Activated CD4-positive, alpha-beta T cell treated with anti-CD3 and anti-CD28 coated beads, Interleukin-10, Interleukin-2, amounts not matched to agents 100 ng/mL and 50 ng/mL, durations not matched to agents 16 hours and 8 hours (primary cell): ENCODE measurements at regions not wholly inside any gene's neighbourhood (a gene's known extent, or its start where the extent isn't known, plus 50 kb on each side); places are given as distances from the start of the nearest gene placed in this dataset.
"Not testable (repeated sequence)": the region's sequence is repeated elsewhere in the genome, so short reads cannot be mapped to it uniquely, and the experiment has no call there.

ENCODE experiments used
- DNase-seq: peaks from one replicate; pipeline ENCODE4 v3.0.0-alpha.2; 2020

DNA sequence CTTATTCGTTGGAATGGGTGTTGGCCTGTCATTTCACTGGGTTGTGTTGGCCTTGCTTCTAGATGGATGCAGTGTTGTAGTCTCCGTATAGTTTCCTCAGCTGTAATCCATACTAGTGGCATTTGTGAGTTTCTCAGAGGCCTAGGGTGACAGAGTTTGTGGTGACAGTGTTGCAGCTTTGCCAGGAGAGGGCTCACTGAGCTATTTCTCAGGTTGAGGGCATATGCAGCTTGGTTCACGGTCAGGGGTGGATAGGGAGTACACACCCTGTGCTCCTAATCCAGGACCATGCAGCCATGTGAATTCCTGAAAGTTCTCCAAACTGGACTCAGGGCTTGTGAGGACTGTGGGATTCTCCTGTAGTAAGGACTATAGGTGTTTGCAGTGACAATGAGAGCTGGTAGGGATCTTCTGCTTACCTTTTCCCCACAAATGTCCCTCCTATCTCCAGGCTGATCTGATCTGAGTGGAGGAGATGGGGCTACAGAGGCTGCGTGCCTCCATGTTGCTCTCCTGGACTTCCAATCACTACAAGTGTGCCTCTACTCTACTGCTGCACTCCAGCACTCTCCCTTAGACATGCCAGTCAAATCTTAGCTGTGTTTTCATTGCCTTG lies 229.0 kb downstream of the STK31 start:
- DNase-seq, result peak; percentile 39

DNA sequence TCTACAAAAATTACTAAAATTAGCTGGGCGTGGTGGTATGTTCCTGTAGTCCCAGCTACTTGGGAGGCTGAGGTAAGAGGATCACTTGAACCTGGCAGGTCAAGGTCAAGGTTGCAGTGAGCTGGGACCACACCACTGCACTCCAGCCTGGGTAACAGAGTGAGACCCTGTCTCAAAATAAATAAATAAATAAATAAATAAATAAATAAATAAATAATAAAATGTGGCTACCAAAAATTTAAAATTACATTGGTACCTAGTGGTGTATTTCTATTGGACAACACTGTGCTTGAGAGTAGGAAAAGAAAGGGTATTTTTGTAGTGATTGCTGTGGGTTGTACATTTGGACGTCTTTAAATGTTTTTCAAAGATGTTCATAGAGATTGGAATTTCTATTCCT lies 229.7 kb downstream of the STK31 start:
- DNase-seq, result not testable (repeated sequence)

DNA sequence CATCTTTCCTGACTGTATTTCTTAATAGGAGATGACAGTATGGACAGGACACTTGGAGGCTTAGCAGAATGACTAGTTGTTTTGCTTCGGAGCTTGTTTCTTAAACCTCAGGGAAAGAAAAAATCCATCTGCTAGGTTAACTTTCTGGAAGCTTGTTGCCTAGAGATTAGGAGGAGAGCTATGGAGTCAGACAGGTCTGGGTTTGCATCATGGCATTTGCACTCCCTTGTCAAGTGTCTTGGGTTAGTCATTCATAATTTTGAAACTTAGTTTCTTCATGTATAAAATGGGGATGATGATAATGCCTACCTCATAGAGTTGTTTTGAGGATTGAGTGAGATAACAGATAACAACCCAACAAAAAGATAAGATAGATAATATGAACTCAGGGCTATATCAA lies 231.5 kb downstream of the STK31 start:
- DNase-seq, result no peak

DNA sequence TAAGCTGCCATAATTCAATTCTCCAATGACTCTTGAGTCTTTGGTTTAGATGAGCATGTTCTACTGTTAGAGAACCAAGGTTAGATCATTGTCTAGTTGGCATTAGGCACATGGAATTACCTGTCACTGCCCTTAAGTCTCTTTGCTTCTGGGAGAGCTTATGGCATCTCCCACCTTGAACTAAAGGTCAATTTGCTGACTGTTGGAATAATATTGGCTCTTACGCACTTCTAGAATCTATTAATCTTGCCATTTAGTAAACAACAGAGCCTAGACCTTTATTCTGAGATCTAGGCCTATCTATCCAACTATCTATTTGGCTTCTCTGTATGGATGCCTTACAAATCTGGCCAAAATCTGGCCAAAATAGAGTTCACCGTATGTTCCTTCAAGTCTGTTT lies 232.0 kb downstream of the STK31 start:
- DNase-seq, result no peak

DNA sequence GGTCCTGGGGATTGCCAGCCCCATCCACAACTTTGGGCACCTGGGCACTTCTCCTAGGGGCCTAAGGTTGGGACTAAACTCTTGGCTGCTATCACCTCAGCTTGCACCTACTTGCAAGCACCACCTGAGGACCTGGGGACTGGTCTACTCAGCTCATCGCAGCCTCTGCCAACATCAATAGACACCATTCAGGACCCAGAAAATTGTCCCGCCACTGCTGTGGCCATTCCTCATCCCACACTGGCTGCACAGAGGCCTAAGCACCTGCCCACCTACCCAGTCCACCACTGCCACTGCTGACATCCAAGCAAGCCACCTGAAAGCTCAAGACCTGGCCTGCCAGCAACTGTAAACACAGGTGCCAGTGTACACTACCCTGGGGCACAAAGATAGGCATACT lies 234.1 kb downstream of the STK31 start:
- no peak for DNase-seq

DNA sequence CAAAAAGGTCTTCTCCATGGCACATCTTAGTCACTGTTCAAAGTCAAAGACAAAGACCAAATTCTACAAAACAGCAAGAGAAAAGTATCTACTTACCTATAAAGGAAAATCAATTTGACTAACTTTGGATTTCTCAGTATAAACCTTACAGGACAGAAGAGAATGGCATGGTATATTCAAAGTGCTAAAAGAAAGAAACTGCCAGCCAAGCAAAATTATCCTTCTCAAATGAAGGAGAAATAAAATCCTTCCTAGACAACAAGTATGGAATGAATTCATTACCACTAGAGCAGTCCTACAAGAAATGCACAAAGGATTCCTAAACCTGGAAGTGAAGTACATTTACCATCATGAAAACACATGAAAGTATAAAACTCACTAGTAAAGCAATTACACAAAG lies 235.5 kb downstream of the STK31 start:
- DNase-seq, result no peak

DNA sequence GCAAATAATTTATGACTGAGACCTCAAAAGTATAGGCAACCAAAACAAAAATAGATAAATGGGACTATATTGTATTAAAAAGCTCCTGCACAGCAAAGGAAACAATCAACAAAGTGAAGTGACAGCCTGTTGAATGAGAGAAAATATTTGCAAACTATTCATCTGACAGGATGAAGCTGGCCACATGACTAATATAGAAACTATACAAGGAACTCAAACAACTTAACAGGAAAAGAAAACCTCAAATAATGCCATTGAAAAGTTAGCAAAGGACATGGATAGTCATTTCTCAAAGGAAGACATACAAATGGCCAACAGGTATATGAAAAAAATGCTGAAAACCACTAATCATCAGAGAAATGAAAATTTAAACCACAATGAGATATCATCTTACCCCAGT lies 245.1 kb downstream of the STK31 start:
- peak; percentile 49 for DNase-seq

DNA sequence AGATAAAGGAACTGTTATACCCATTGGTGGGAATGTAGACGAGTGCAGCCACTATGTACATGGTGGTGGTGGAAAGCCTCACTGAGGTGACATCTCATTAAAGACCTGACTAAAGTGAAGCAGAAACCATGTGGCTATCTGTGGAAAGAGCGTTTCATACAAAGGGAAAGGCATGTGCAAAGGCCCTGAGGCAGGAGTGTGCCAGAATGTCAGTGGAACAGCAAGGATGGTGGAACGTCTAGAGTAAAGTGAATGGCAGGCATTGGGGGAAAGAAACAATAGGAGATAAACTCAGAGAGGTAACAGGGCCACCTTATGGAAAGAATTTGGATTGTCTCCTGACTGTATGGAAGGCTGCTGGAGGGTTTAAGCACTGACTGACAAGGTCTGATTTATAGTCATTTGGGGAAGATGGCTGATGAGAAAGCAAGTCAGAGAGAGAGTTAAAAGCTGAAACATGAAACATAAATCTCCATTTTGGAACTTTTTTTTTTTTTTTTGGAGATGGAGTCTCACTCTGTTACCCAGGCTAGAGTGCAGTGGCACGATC lies 245.7 kb downstream of the STK31 start:
- DNase-seq, result no peak

DNA sequence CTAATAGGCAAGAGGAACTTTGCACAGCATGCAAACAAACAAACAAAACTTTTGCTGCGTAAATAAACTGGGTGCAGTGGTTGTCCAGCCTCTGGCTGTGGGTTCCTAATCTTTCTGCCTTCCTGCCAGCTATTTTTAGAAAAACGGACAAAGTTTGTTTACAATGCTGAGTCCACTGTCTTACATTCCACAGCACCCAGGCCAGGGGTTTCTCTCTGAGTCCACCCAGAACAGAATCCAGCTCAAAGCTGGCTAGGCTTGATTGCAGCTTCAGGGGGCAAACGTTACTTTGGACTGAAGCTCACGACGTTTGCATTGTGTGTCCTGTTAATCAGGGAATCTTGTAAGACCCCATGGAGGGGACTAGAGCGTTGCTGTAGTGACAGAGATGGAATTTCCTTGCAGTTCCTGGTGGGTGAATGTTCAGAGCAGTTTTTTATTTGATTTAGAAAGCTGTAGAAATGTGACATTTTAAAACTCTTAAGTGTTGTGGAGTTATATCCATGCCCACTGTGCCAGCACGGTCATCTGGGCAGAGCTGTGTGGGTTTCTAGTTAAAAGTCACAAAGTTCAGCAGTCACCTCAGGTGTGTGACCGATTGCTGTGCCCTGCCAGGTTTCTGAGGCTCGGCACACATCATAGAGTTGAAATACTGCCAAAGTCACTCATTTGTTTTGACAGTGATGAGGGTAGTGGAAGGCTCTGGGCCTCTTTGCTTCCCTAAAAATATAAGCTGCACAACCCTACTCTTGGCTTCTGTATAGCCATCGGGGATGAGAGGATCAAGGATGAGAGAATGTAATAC lies 247.0 kb downstream of the STK31 start:
- DNase-seq, result no peak

DNA sequence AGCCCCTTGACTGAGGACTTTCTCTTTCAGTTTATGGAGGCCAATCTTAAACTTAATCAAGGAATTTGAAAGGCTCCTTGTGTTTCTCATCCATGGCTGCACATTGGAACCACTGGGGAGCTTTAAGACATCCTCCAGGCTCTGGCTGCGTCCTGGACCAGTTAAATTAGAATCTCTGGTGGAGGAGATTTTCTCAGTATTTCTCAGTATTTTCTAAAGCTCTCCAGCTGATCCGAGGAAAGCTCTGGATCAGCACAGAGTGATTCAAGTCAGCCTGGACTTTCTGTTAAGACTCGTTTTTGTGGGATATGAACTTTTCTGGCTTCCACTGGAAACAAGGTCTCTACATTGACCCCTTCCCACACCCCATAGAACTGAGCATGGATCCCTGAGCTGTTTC lies 249.8 kb downstream of the STK31 start:
- DNase-seq, result no peak

DNA sequence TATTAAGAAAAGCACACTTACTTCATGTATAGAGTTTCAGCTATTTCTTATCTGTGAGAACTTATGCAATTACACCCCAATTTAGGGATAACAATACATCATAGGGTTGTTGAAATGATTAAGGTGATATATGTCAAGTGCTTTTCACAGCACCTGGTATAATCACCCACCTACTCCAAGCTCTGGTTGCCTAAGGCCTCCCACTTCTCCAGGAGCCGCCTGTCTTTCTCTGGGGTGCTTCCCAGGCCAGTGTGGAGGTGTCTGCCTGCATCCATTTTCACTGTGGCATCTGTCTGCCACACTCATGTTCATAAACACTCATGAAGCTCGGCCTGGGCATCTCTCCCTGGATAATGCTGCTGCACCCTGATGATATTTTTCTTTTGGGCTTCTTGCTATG lies 250.3 kb downstream of the STK31 start:
- no peak for DNase-seq

DNA sequence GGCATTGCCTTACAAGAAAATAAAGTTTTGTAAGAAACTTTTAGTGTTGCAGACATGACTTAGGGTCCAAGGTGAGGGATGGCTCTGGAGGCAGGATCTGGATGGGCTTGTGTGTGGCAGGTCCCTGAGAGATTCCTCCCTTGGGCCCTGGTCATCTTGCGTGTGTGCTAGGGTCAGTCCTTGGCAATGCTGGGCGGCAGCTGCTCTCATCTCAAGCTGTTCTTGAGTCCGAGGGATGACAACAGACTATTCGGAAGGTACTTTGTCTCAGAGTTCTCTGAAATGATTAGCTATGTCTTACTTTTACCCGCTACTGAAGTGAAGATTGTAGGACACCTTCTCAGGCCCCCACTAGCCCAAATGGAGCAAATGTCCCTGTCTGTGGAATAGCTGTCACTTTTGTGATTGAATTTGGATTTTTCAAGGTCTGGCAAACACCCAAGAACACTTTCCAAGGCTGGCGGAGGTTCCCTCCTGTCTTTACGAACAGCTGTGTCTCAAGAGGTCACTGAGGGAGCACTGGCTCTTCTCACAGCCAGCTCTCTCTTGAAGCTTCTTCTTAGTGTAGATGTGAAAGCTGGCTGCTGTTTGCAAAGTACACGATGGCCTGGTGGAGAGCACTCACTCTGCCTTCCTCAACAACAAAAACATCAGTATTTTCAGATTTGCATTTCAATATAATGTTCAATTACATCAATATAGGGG lies 253.6 kb downstream of the STK31 start:
- no peak for DNase-seq

DNA sequence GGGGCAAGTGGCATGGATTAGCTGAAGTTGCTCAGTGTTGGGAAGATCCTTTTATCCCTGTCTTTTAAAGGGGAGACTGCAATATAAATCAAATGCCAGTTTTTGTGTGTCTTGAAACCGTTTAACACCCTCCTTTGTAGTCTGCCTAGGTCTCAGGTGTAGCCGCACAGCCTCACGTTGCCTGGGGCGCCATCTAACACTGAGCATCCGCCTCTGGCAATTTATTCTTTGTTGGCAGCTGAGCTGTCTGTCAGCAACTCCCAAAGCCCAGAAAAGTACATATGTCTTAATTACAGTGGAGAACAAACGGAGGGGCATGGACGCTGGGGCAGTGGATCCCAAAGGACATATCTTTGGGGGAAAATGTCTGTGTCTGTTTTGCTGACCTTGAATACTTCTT lies 254.7 kb downstream of the STK31 start:
- DNase-seq, result no peak

DNA sequence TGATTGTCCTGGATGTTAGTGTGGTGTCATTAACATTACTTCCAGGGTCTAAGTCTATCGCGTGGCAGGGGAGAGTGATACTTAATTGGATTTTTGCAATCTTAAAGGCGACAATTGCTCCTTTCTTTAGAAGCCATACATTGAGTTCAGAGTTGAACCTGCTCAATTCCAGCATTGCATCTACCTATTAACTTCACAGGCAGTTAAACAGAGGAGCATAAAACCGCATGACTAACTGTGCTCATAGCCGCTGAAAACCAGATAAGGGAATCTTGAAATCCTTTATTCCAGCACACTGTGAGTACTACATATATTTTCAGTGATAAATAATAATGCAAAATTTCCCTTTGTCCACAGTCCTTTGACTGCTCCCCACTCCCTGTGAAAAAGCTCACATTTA lies 255.3 kb downstream of the STK31 start:
- no peak for DNase-seq

DNA sequence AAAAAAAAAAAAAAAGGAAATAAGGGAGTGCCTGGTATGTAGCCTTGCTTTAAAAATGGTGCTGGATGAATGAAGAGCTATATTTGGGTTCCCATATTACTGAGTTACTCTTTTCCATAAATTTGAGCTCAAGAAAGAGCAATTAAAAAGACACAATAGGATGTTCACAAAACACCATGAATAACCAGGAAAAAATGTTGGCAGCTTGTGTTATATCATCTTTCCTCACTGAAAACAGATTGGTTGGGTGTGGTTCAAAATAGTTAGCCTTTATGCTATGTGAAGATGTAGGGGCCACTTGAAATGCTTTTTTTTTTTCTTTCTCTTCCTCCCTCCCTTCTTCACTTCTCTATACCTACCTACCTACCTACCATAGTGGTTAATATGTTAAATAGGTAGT lies 256.9 kb downstream of the STK31 start:
- no peak for DNase-seq

DNA sequence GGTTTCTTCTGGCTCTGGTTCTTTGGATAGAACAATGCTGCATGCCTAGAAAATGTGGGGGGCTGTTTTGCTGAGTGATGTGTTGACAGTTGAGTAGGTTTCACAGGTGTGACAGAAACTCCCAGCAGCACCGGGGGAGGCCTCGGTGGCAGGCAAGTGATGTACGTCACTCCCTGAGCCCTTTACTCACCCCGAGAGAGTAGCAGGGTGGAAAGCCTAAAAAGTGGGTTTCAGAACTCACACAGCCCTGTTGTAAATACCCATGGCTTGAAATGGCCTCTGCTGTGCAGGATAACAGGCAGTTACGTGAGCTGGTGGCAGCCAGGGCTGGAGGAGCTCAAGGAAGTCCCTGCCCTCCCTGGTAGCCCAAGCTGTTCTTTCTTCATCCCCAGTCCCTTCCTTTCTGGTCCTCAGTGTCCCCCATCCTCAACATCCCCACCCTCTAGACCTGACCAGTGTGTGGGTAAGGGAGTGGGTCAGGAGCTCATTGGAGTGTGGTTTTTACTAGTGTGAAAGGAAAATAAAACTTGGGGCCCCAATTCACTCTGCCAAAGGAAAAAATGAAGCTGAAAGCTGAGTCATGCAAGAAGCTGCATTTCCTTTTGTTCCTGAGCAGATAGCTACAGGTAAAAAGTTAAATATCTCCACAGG lies 258.1 kb downstream of the STK31 start:
- DNase-seq, result peak; percentile 43

DNA sequence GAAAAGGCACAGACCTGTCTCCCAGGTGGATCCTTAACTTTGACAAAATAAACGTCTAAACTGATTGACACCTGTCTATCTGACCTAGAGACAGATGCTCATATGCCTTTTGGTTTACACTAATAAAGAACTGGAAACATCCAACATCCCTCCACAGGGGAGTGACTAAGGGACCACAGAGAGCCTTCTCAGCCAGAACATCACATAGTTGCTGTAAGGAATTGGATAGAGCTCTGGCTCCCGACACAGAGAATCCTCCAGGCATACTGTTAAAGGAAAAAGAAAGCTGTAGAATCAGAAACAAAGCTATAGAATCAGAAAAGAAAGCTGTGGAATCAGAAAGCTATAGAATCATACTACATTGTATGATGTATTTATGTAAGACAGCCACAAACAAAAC lies 258.8 kb downstream of the STK31 start:
- no peak for DNase-seq

DNA sequence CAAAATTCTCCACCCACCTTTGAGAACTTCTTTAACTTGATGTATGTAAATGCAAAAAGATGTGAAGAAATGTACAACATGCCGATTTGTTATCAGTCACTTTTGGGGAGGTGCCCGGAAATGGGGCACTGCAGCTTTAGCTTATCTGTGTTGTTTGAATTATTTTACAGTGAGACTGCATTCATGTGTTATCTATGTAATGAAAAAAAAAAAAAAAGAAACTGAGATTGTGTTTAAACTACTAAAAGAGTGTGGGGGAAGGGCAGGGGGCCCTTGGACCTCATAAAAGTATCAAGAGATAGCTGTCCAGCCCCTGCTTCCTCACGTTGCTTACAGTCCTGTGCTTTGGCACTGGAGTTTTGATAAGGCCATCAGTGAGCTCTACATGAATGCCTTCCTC lies 259.4 kb downstream of the STK31 start:
- no peak for DNase-seq

DNA sequence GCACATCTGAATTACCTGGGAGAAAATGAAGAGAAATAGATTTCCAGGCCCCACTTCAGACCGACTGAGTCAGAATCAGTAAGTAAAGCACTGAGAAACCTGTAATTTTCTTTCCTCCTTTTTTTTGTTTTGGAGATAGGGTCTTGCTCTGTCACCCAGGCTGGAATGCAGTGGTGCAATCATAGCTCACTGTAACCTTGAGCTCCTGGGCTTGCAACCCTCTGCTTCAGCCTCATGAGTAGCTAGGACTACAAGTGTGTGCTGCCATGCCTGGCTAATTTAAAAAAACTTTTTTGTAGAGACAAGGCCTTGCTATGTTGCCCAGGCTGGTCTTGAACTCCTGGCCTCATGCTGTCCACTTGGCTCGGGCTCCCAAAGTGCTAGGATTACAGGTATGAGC lies 260.2 kb downstream of the STK31 start:
- DNase-seq, result no peak

DNA sequence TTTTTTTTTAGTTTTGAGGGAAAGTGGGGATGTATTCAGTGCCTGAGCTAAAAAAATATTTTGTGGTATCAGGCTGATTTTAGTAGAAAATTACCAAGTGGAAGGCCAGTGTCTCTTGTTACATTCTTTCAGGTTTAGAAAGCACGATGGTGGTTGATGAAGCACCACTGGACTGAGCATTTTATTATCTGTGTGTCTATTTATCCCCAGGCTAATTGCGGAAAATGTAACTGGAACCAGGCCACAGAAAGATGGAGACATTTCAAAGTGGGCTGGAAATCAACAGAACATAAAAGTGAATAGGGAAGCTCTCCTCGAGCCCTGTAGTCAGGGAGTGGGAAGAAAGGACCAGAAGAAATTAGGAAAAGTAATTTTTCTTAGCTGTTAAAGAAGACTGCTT lies 261.0 kb downstream of the STK31 start:
- no peak for DNase-seq

DNA sequence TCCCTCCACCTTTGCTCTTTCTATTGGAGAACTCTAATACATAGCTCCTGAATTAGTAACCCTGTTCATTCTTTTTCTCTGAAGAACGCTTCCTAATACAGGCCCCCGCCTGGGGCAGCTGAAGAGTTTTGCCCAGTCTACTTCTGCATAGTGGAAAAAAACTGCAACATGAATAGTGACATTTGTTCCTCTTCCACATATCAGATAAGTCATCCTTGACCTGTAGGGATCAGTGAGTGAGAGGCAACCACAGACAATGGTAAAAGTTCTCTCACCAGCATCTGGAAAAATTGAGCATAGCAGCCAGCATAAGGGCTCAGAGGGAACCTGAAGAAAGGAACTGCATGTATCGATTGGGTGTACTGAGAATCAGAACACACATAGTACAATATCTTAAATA lies 262.0 kb downstream of the STK31 start:
- no peak for DNase-seq

DNA sequence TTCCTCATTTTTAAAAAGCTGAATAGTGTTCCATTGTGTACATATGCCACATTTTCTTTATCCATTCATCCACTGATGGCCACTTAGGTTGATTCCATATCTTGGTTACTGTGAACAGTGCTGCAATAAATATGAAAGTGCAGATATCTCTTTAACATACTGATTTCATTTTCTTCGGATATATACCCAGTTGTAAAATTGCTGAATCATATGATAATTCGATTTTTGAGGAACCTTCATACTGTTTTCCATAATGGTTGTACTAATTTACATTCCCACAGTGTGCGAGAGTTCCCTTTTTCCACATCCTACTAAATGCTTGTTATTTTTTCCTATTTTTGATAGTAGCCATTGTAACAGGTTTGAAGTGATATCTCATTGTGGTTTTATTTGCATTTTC lies 263.2 kb downstream of the STK31 start:
- no peak for DNase-seq

DNA sequence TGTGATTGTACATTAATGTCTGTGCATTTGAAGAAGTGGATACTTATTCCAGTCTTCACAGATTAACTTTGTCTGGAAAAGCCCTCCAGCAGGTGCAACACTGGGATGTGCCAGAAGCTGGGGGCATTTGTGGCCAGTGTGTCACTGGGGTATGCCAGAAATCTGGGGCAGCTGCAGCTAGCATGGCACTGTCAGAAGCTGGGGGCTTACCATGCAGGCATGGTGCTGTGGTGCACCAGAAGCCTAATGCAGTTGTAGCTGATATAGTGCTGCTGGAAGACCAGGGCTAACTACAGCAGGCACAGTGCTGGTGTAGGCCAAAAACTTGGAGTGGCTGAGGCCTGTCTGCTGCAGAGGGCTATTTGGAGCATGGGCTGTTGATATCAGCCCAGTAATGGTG lies 270.1 kb downstream of the STK31 start:
- no peak for DNase-seq

DNA sequence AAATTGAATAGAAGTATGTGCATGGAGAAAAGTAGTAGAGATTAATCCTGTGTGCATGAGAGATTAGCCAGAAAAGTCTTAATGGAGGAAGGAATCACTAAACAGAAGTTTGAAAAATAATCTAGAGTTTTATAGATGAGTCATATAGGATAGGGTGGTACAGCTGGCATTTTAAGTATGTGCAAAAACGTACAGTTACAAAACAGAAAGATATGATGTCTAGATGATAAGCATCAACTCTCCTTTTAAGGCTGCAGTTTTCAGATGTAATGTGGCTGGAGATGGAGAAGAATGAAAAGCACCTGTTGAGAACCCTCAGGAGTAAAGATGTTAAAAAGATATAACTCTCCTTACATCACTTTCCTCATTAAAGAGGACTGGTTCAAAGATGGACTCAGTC lies 271.3 kb downstream of the STK31 start:
- DNase-seq, result no peak
